ENCODE measurements at regions not wholly inside any gene's neighbourhood (a gene's known extent, or its start where the extent isn't known, plus 50 kb on each side); places are given as distances from the start of the nearest gene placed in this dataset.

DNA sequence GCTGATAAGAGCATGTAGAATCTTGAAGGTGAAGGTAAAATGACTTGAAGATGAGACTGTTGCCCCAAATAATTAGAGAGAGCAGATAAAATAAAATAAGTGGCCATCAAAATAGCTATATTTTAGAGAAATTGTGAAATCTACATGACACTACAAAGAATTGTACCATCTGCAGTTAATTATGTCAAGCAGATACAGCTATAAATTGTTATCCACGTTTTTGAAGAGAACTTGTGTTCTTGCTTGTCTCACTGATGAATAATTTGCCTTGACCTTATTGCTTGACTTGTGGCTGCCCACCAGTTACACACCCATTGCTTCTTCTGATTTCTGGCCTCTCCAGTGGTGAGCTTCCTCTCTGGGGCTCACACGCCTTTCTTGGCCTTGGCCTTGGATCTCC is 75.8 kb upstream of the TNIP3 start:
- TF ChIP-seq GATA2 (IDR thresholded peaks at IDR 0.05; ENCODE audit: low read depth, low read length) (no peak), GATA3 (IDR thresholded peaks at IDR 0.05; ENCODE audit: low read depth, low read length) (no peak)

Data from SH-SY5Y (cell line).